Kidney (tissue), 13 donors: ENCODE measurements at regions not wholly inside any gene's neighbourhood (a gene's known extent, or its start where the extent isn't known, plus 50 kb on each side); places are given as distances from the start of the nearest gene placed in this dataset.

Source experiments
- DNase-seq, 5 donors: peaks; one replicate each; pipeline ENCODE4 v3.0.0-alpha.2; 2013 to 2020
- FAIRE-seq: peaks from 2 replicates; lab custom pipeline; 2012; peaks lifted over from hg19 to GRCh38; lab: Jason Lieb, UNC
- H3K27ac ChIP-seq, 2 donors: one replicate each; pipeline ENCODE4 v1.7.0; 2013; ENCODE audit warnings: low read depth in 2 of 2, low read length in 2 of 2, inconsistent platforms in 1 of 2
- H3K27me3 ChIP-seq: one replicate; pipeline ENCODE4 v1.7.1; 2013; ENCODE audit warnings: low read length, inconsistent platforms; ENCODE audit not compliant: control insufficient read depth, insufficient read depth
- H3K36me3 ChIP-seq, 3 donors: one replicate each; pipeline versions ENCODE4 v1.7.0 to v1.7.1; 2013; ENCODE audit warnings: low read length in 3 of 3, control low read depth in 1 of 3, inconsistent platforms in 1 of 3; ENCODE audit not compliant: insufficient read depth in 3 of 3, control insufficient read depth in 2 of 3
- H3K4me1 ChIP-seq, 3 donors: one replicate each; pipeline versions ENCODE4 v1.7.0 to v1.7.1; 2013; ENCODE audit warnings: low read length in 3 of 3, inconsistent platforms in 1 of 3, low read depth in 1 of 3; ENCODE audit not compliant: control insufficient read depth in 2 of 3, insufficient read depth in 2 of 3
- H3K4me3 ChIP-seq, 3 donors: one replicate each; pipeline versions ENCODE4 v1.7.0 to v1.8.1; 2013; ENCODE audit warnings: low read length in 3 of 3, control low read depth in 1 of 3, inconsistent platforms in 1 of 3
- H3K9ac ChIP-seq, 3 donors: one replicate each; pipeline versions ENCODE4 v1.7.0 to v1.7.1; 2013; ENCODE audit warnings: low read length in 3 of 3, control low read depth in 1 of 3, inconsistent platforms in 1 of 3
- H3K9me3 ChIP-seq, 3 donors: one replicate each; pipeline versions ENCODE4 v1.7.0 to v1.7.1; 2013; ENCODE audit warnings: low read length in 3 of 3, control low read depth in 1 of 3, inconsistent platforms in 1 of 3; ENCODE audit not compliant: control insufficient read depth in 2 of 3, insufficient read depth in 1 of 3
- CTCF ChIP-seq: IDR thresholded peaks from 3 replicates; pipeline ENCODE4 v1.5.1; 2012; ENCODE audit warnings: mild to moderate bottlenecking, moderate library complexity, borderline replicate concordance; ENCODE audit not compliant: insufficient read depth; ENCODE audit errors: extremely low read depth
- intact Hi-C: fragments of 100-400 bp; cut with DNase I; formaldehyde crosslinking; loops from one replicate; pipeline ENCODE4 v1.11.1; 2022
- donor health status: control.
- donor health status: control.
- donor health status: control.
- donor health status: control.
- donor health status: control.
- donor health status: DM: yes; HTN: yes; CAD: no.
- donor health status: Normal renal cell carcinoma (clear cell type).

- no peak for TF ChIP-seq CTCF
- intact Hi-C loops = no loop called here
- Histone ChIP-seq H3K36me3 (no peaks in the 10 kb centered on the region), H3K27ac (no peak overlapping the region), H3K4me1 (no peaks in the 10 kb centered on the region), H3K4me3 (no peak overlapping the region), H3K27me3 (no peaks in the 10 kb centered on the region), H3K9me3 (no peaks in the 10 kb centered on the region), H3K9ac (no peak overlapping the region)
- FAIRE-seq = no peak
- no peak for DNase-seq
Measured at GRCh38 chr16:9197957-9198661, 106.7 kb downstream of the HAPSTR1 start.

DNA sequence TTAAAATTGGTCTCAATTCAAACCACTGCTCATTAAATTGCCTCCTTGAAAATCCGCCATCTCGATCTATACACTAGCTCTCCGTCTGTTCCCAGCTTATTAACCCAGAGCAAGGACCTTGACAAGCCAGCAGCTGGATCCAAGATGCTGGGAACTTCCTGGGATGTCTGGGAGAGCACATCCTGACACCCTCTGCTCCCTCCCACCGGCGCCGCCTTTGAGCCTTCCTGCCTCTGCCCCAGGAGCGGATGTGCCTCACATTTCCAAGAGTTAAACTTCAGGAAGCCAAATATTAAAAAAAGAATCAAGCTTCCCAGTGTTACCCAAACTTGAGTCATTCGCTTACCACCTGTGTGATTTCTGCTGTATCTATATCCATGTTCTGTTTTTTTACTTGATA, 107.9 kb downstream of the HAPSTR1 start:
- Histone ChIP-seq H3K4me3 (no peak overlapping the region), H3K27ac (no peak overlapping the region), H3K4me1 (no peaks in the 10 kb centered on the region), H3K36me3 (no peaks in the 10 kb centered on the region), H3K27me3 (no peaks in the 10 kb centered on the region), H3K9ac (no peak overlapping the region), H3K9me3 (no peaks in the 10 kb centered on the region)
- DNase-seq = peak in 1 of 5 donors; percentile 14
- no peak for FAIRE-seq
- intact Hi-C loops = no loop called here
- TF ChIP-seq CTCF = no peak

- no peaks in the 10 kb centered on the region for H3K27me3 ChIP-seq
- TF ChIP-seq CTCF = no peak
- no peak overlapping the region for H3K4me3 ChIP-seq
- FAIRE-seq = no peak
- H3K4me1 ChIP-seq = no peaks in the 10 kb centered on the region
- no peaks in the 10 kb centered on the region for H3K9me3 ChIP-seq
- H3K27ac ChIP-seq = no peak overlapping the region
- intact Hi-C loops = no loop called here
- H3K9ac ChIP-seq = no peak overlapping the region
- no peak for DNase-seq
- H3K36me3 ChIP-seq = no peaks in the 10 kb centered on the region
Measured at GRCh38 chr16:9199751-9200150, 108.3 kb downstream of the HAPSTR1 start.

DNA sequence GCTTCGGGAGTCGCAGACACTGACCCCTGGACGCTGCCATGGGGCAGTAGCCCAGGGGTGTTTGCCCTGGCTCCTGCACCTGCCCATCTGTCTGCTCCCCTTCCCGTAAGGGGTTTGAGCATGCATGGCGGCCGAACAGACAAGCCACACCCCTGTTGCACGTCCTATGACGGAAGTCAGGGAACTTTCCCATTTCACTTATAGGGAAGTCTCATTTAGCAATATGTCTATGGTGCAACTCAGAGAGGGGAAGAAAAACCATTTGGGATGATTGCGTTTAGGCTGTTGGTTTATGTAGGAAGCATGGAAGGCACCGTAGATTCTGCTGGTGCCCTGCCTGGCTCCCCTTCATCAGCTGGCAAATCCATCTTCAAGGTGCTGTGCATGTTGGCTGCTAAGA, 112.5 kb downstream of the HAPSTR1 start:
- no peaks in the 10 kb centered on the region for H3K27me3 ChIP-seq
- DNase-seq = no peak
- no peak overlapping the region for H3K27ac ChIP-seq
- no peaks in the 10 kb centered on the region for H3K9me3 ChIP-seq
- H3K36me3 ChIP-seq = no peaks in the 10 kb centered on the region
- H3K4me1 ChIP-seq = no peaks in the 10 kb centered on the region
- FAIRE-seq = no peak
- no peak overlapping the region for H3K9ac ChIP-seq
- intact Hi-C loops = no loop called here
- no peak overlapping the region for H3K4me3 ChIP-seq
- TF ChIP-seq CTCF = no peak
